H1 (cell line): ENCODE measurements at regions not wholly inside any gene's neighbourhood (a gene's known extent, or its start where the extent isn't known, plus 50 kb on each side); places are given as distances from the start of the nearest gene placed in this dataset.

Source experiments
- ATF3 ChIP-seq: IDR thresholded peaks from 2 replicates; pipeline ENCODE4 v1.6.1; 2011; ENCODE audit warnings: low read depth, mild to moderate bottlenecking, low read length; ENCODE audit not compliant: insufficient read depth
- CBX5 ChIP-seq: fragments of 300-800, 300-1000 bp; sonication (generic); IDR thresholded peaks from 2 replicates; pipeline ENCODE4 v1.7.1; 2016; ENCODE audit warnings: antibody characterized with exemption, low read length, low read depth
- CEBPB ChIP-seq: IDR thresholded peaks from 2 replicates; pipeline ENCODE4 v1.6.1; 2012; ENCODE audit warnings: low read depth, low read length
- CHD2 ChIP-seq: IDR thresholded peaks from 2 replicates; pipeline ENCODE4 v1.6.1; 2012; ENCODE audit warnings: low read length, improper control_type of control experiment
- CREB1 ChIP-seq: IDR thresholded peaks from 2 replicates; pipeline ENCODE4 v1.6.1; 2012; ENCODE audit warnings: inconsistent platforms
- CTCF ChIP-seq, 3 experiments: IDR thresholded peaks; 1 replicate in 2 of 3; 2 replicates in 1 of 3; pipeline versions ENCODE4 v1.5.1 to v1.6.1; 2011; ENCODE audit warnings: low read length in 3 of 3, mild to moderate bottlenecking in 3 of 3, inconsistent platforms in 2 of 3, low read depth in 1 of 3, moderate library complexity in 1 of 3; ENCODE audit not compliant: insufficient read depth in 1 of 3; ENCODE audit errors: control extremely low read depth in 1 of 3
- E2F6 ChIP-seq: IDR thresholded peaks from 2 replicates; pipeline ENCODE4 v1.6.1; 2012; ENCODE audit warnings: inconsistent platforms
- POLR2A ChIP-seq, 2 experiments: IDR thresholded peaks; 1 replicate in 1 of 2; 2 replicates in 1 of 2; pipeline ENCODE4 v1.6.1; 2011; ENCODE audit warnings: low read depth in 2 of 2, low read length in 2 of 2, mild to moderate bottlenecking in 2 of 2; ENCODE audit errors: control extremely low read depth in 1 of 2
- RFX5 ChIP-seq: IDR thresholded peaks from 2 replicates; pipeline ENCODE4 v1.6.1; 2011; ENCODE audit warnings: low read depth, low read length, improper control_type of control experiment, borderline replicate concordance
- SIN3A ChIP-seq, 2 experiments: IDR thresholded peaks in 1 of 2; conservative IDR thresholded peaks in 1 of 2; 2 replicates each; pipeline ENCODE4 v1.6.1; 2011 to 2012; ENCODE audit warnings: low read length in 2 of 2, improper control_type of control experiment in 1 of 2, low read depth in 1 of 2, mild to moderate bottlenecking in 1 of 2
- SRF ChIP-seq: IDR thresholded peaks from 2 replicates; pipeline ENCODE4 v1.6.1; 2011; ENCODE audit warnings: mild to moderate bottlenecking, low read depth, low read length, moderate library complexity
- SUZ12 ChIP-seq: fragments of 200-600 bp; sonication (generic); IDR thresholded peaks from 2 replicates; pipeline ENCODE4 v1.6.1; 2012; ENCODE audit warnings: mild to moderate bottlenecking, inconsistent platforms, low read length, moderate library complexity, mixed read lengths
- TAF1 ChIP-seq: IDR thresholded peaks from 2 replicates; pipeline ENCODE4 v1.6.1; 2011; ENCODE audit warnings: mild to moderate bottlenecking, low read depth, low read length
- TCF12 ChIP-seq: IDR thresholded peaks from 2 replicates; pipeline ENCODE4 v1.6.1; 2011; ENCODE audit warnings: low read depth, mild to moderate bottlenecking, low read length

GRCh38 chr12:45587877-45588533, 141.5 kb upstream of the ARID2 start:
- TF ChIP-seq CTCF (IDR thresholded peaks at IDR 0.05; ENCODE audit: control extremely low read depth in 1 of 3, insufficient read depth in 1 of 3, low read depth in 1 of 3, low read length in 3 of 3) (no peak), SUZ12 (no peak), POLR2A (IDR thresholded peaks at IDR 0.05; ENCODE audit: control extremely low read depth in 1 of 2, low read depth in 2 of 2, low read length in 2 of 2) (no peak), SRF (no peak), CEBPB (no peak), RFX5 (no peak), CBX5 (no peak), ATF3 (no peak), CHD2 (no peak), TCF12 (no peak), CREB1 (no peak), TAF1 (no peak), SIN3A (conservative IDR thresholded peaks at IDR 0.05 in 1 of 2, IDR thresholded peaks at IDR 0.05 in 1 of 2; ENCODE audit: low read depth in 1 of 2, low read length in 2 of 2) (no peak), E2F6 (no peak)
